ENCODE measurements at regions not wholly inside any gene's neighbourhood (a gene's known extent, or its start where the extent isn't known, plus 50 kb on each side); places are given as distances from the start of the nearest gene placed in this dataset.

- TF ChIP-seq CTCF (IDR thresholded peaks at IDR 0.05) (no peak), POLR2A (IDR thresholded peaks at IDR 0.05) (no peak)
These were observed 129.1 kb downstream of the RGPD3 start for GRCh38 chr2:106339132-106339531.
